Endothelial cell of umbilical vein (primary cell): ENCODE measurements at regions not wholly inside any gene's neighbourhood (a gene's known extent, or its start where the extent isn't known, plus 50 kb on each side); places are given as distances from the start of the nearest gene placed in this dataset.

Experiments
- CTCF ChIP-seq, 2 donors: IDR thresholded peaks; 1 replicate in 1 of 2; 2 replicates in 1 of 2; pipeline ENCODE4 v1.5.1; 2011; ENCODE audit warnings: low read length in 2 of 2, mild to moderate bottlenecking in 2 of 2, moderate library complexity in 2 of 2, control low read depth in 1 of 2, inconsistent platforms in 1 of 2, low read depth in 1 of 2; ENCODE audit not compliant: insufficient read depth in 1 of 2; ENCODE audit errors: extremely low read depth in 1 of 2
- EZH2 ChIP-seq: IDR thresholded peaks from 2 replicates; pipeline ENCODE4 v1.6.1; 2012; ENCODE audit warnings: borderline replicate concordance, low read depth, mild to moderate bottlenecking, moderate library complexity, low read length, inconsistent platforms; ENCODE audit not compliant: severe bottlenecking
- FOS ChIP-seq: IDR thresholded peaks from 2 replicates; pipeline ENCODE4 v1.6.1; 2011; ENCODE audit warnings: mild to moderate bottlenecking, low read length, moderate library complexity, borderline replicate concordance; ENCODE audit not compliant: insufficient read depth
- POLR2A ChIP-seq: IDR thresholded peaks from 2 replicates; pipeline ENCODE4 v1.6.1; 2012; ENCODE audit warnings: low read depth, mild to moderate bottlenecking, control low read depth, low read length
- POLR2AphosphoS5 ChIP-seq: IDR thresholded peaks from 2 replicates; pipeline ENCODE4 v1.6.1; 2012; ENCODE audit warnings: low read depth, mild to moderate bottlenecking, control low read depth, low read length, moderate library complexity; ENCODE audit not compliant: insufficient read depth

DNA sequence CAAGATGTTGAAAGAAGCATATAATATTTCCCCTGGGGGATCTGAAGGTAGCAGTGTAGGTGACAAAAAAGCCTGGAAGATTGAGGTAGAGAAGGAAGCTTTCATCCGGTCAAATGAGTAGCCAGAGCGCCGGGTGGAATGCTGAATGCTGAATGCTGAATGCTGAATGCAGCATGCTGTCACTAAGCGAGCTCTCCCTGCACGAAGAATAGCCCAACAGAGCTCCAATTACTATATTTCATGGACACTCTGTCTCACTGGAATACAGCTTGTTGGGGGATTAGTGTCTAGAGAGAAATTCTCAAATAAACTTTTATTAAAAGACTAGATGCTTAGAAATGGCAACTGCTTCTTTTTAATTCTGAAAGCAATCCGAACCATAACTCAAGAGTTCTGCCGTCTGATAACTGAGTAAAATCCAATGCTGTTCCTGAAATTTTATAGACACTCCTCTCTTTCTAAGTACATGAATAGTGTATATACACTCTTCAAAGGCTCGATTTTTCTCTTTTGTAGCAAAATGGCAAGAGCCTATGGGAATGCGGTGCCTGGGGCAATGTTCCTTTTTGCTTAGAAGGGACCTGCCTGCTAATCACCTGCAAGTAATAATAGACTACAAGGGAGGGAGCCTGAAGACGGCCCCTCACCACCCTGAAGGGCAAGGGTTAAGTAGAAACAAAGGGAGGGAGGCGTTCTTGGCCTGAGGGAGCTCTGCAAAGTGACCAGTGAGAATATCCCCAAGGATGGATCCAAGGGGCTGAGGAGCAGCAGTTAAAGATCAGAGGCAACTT is 203.7 kb upstream of the ESRRG start:
- TF ChIP-seq EZH2 (no peak), FOS (no peak), CTCF (IDR thresholded peaks at IDR 0.05; ENCODE audit: extremely low read depth in 1 of 2, insufficient read depth in 1 of 2, low read depth in 1 of 2, low read length in 2 of 2) (no peak), POLR2AphosphoS5 (no peak), POLR2A (no peak)
